OCI-LY1 (cell line): ENCODE measurements at regions not wholly inside any gene's neighbourhood (a gene's known extent, or its start where the extent isn't known, plus 50 kb on each side); places are given as distances from the start of the nearest gene placed in this dataset.
A peak's percentile ranks its signal among the peaks of the same experiment; 100 is the strongest.

Experiments used
- H2AFZ ChIP-seq: fragments of 200-600 bp; sonication (generic), shearing (Covaris generic); 2 replicates; pipeline ENCODE4 v1.6.0; 2014; ENCODE audit warnings: antibody characterized with exemption, mild to moderate bottlenecking, low read length
- H3F3A ChIP-seq: fragments of 200-600 bp; sonication (generic), shearing (Covaris generic); 2 replicates; pipeline ENCODE4 v1.6.0; 2014; ENCODE audit warnings: mild to moderate bottlenecking, antibody characterized with exemption, low read length, moderate library complexity; ENCODE audit not compliant: insufficient read depth
- H3K27ac ChIP-seq: fragments of 200-600 bp; sonication (generic); 2 replicates; pipeline ENCODE4 v1.5.1; 2014; ENCODE audit warnings: low read length, mixed run types, mild to moderate bottlenecking, low read depth; ENCODE audit not compliant: poor library complexity, severe bottlenecking
- H3K27me3 ChIP-seq: fragments of 200-600 bp; sonication (generic); 2 replicates; pipeline ENCODE4 v1.6.0; 2014; ENCODE audit warnings: antibody characterized with exemption, mild to moderate bottlenecking, low read length, moderate library complexity; ENCODE audit not compliant: insufficient read depth
- H3K36me3 ChIP-seq: fragments of 200-600 bp; sonication (generic); 2 replicates; pipeline ENCODE4 v1.6.1; 2014; ENCODE audit warnings: mild to moderate bottlenecking, antibody characterized with exemption, low read length, moderate library complexity, mixed read lengths; ENCODE audit not compliant: insufficient read depth
- H3K4me1 ChIP-seq: fragments of 200-600 bp; sonication (generic); 2 replicates; pipeline ENCODE4 v1.5.1; 2014; ENCODE audit warnings: mild to moderate bottlenecking, low read length, moderate library complexity; ENCODE audit not compliant: insufficient read depth, severe bottlenecking
- H3K4me2 ChIP-seq: fragments of 200-600 bp; sonication (generic), shearing (Covaris generic); 2 replicates; pipeline ENCODE4 v1.6.1; 2014; ENCODE audit warnings: low read length
- H3K4me3 ChIP-seq: fragments of 200-600 bp; sonication (generic); 2 replicates; pipeline ENCODE4 v1.5.1; 2014; ENCODE audit warnings: low read length, low read depth, mild to moderate bottlenecking, mixed read lengths; ENCODE audit not compliant: poor library complexity, severe bottlenecking
- H3K79me2 ChIP-seq: fragments of 200-600 bp; shearing (Covaris generic); 2 replicates; pipeline ENCODE4 v1.6.1; 2016; ENCODE audit warnings: mixed run types, low read length, mixed read lengths; ENCODE audit not compliant: insufficient read depth
- H3K9ac ChIP-seq: fragments of 200-600 bp; sonication (generic), shearing (Covaris generic); 2 replicates; pipeline ENCODE4 v1.6.1; 2014; ENCODE audit warnings: mild to moderate bottlenecking, low read length, mixed read lengths
- H3K9me2 ChIP-seq: fragments of 200-600 bp; sonication (generic), shearing (Covaris generic); 2 replicates; pipeline ENCODE4 v1.6.1; 2014; ENCODE audit warnings: low read depth, mild to moderate bottlenecking, low read length, mixed read lengths
- H3K9me3 ChIP-seq: fragments of 200-600 bp; shearing (Covaris generic); 2 replicates; pipeline ENCODE4 v1.6.1; 2014; ENCODE audit warnings: low read length, mixed read lengths
- H4K20me1 ChIP-seq: fragments of 200-600 bp; sonication (generic), shearing (Covaris generic); 2 replicates; pipeline ENCODE4 v1.6.0; 2016; ENCODE audit warnings: mild to moderate bottlenecking, low read length; ENCODE audit not compliant: insufficient read depth
- EZH2 ChIP-seq: fragments of 200-600 bp; sonication (generic), shearing (Covaris generic); IDR thresholded peaks from 2 replicates; pipeline ENCODE4 v1.8.0; 2017; ENCODE audit warnings: borderline replicate concordance, mixed run types, mild to moderate bottlenecking, antibody characterized with exemption, low read length, moderate library complexity, mixed read lengths
- TF ChIP-seq, protein P1 (sequence below): fragments of 200-600 bp; sonication (generic), shearing (Covaris generic); IDR thresholded peaks from 2 replicates; pipeline ENCODE4 v1.5.1; 2017; ENCODE audit warnings: mild to moderate bottlenecking, antibody characterized with exemption, low read length, moderate library complexity, mixed read lengths

DNA sequence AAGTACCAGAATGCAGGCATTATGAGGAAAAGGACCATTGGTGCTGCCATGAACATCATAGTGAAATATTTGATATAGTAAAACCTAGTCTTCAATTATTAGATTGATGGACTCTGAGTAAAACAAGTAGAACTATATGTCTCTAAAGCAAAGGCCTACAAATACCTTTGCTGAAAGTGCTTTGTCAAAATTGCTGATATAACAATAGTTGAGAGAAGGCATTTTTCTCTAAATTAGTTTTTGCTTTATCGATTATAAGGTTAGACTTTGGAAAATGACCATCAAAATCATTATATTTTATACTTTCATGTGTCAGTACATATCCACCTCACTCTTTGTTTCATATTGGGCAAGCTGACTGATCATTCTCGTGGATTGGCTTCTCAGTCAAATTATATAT lies 836.0 kb upstream of the FBXO33 start:
- Histone ChIP-seq H3K9ac (no peak overlapping the region), H3F3A (no peaks in the 10 kb centered on the region), H3K4me2 (no peak overlapping the region), H2AFZ (no peak overlapping the region), H3K27ac (no peak overlapping the region), H3K4me3 (no peak overlapping the region), H3K9me2 (no peaks in the 10 kb centered on the region), H3K27me3 (no peaks in the 10 kb centered on the region), H3K79me2 (no peaks in the 10 kb centered on the region), H3K36me3 (no peaks in the 10 kb centered on the region), H3K4me1 (peaks cover 10% of the 10 kb centered on the region), H3K9me3 (no peaks in the 10 kb centered on the region), H4K20me1 (no peaks in the 10 kb centered on the region)
- no peak for TF ChIP-seq EZH2
- TF ChIP-seq, protein P1, sequence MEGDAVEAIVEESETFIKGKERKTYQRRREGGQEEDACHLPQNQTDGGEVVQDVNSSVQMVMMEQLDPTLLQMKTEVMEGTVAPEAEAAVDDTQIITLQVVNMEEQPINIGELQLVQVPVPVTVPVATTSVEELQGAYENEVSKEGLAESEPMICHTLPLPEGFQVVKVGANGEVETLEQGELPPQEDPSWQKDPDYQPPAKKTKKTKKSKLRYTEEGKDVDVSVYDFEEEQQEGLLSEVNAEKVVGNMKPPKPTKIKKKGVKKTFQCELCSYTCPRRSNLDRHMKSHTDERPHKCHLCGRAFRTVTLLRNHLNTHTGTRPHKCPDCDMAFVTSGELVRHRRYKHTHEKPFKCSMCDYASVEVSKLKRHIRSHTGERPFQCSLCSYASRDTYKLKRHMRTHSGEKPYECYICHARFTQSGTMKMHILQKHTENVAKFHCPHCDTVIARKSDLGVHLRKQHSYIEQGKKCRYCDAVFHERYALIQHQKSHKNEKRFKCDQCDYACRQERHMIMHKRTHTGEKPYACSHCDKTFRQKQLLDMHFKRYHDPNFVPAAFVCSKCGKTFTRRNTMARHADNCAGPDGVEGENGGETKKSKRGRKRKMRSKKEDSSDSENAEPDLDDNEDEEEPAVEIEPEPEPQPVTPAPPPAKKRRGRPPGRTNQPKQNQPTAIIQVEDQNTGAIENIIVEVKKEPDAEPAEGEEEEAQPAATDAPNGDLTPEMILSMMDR, result no peak

DNA sequence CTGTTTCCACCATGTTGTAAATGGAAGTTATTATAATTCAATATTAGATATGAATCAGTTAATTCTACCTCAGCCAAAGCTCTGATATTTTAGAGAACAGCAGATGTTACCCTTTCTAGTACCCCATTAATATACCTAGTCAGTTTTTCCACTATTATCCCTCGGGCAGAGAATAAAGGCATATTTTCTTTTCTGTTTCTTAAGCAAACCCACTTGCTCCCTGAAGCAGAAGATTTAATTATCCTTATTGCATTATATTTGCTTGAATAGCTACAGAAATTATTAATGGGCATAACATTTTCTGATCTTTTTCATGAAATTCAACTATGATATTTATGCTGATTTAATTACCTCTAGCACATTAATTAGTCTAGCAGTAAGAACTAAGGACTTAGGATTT lies 832.9 kb upstream of the FBXO33 start:
- Histone ChIP-seq H3K9me2 (no peaks in the 10 kb centered on the region), H3K27ac (no peak overlapping the region), H4K20me1 (no peaks in the 10 kb centered on the region), H3K9me3 (no peaks in the 10 kb centered on the region), H3K4me2 (no peak overlapping the region), H3K4me1 (peaks cover 10% of the 10 kb centered on the region), H3K79me2 (no peaks in the 10 kb centered on the region), H3K27me3 (no peaks in the 10 kb centered on the region), H3K4me3 (no peak overlapping the region), H2AFZ (no peak overlapping the region), H3K9ac (no peak overlapping the region), H3F3A (no peaks in the 10 kb centered on the region), H3K36me3 (no peaks in the 10 kb centered on the region)
- no peak for TF ChIP-seq EZH2
- TF ChIP-seq, protein P1, result no peak

DNA sequence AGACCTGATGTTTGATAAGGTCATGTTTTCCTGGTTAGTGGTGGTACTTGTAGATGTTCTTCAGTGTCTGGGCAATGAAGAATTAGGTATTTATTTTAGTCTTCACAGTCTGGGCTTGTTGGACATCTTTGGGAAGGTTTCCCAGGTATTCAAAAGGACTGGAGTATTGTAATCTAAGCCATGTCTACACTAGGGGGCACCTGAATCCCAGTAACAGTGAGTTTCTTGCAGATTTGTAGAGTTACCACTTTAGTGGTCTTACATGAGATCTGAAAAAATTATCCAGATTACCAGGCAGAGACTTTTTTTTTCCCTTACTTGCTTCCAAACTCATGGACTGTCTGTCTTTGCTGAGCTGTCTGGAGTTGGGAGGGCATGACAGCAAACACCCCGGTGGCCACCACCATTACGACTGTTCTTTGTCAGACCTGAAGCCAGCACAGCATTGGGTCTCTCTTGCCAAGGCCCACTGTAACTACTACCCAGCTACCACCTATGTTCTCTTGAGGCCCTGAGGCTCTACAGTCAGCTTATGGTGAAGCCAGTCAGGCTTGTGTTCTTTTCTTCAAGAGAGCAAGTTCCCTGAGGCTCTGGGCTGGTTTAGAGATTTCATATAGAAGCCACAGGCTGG lies 820.7 kb upstream of the FBXO33 start:
- Histone ChIP-seq H3K36me3 (no peaks in the 10 kb centered on the region), H3K9me3 (no peaks in the 10 kb centered on the region), H4K20me1 (no peaks in the 10 kb centered on the region), H2AFZ (no peak overlapping the region), H3K9me2 (no peaks in the 10 kb centered on the region), H3K9ac (no peak overlapping the region), H3K79me2 (no peaks in the 10 kb centered on the region), H3K27me3 (no peaks in the 10 kb centered on the region), H3K4me2 (no peak overlapping the region), H3K27ac (no peak overlapping the region), H3K4me1 (peaks cover 3% of the 10 kb centered on the region), H3F3A (no peaks in the 10 kb centered on the region), H3K4me3 (no peak overlapping the region)
- TF ChIP-seq, protein P1, result peak; percentile 64
- TF ChIP-seq EZH2, result no peak
